DOHH2 (cell line): ENCODE measurements at regions not wholly inside any gene's neighbourhood (a gene's known extent, or its start where the extent isn't known, plus 50 kb on each side); places are given as distances from the start of the nearest gene placed in this dataset.

Experiments used
- H3F3A ChIP-seq: fragments of 200-600 bp; sonication (generic), shearing (Covaris generic); 2 replicates; pipeline ENCODE4 v1.6.0; 2016; ENCODE audit warnings: antibody characterized with exemption, mild to moderate bottlenecking; ENCODE audit not compliant: control insufficient read depth, insufficient read depth
- H3K27ac ChIP-seq: fragments of 200-600 bp; sonication (generic); 2 replicates; pipeline ENCODE4 v1.5.1; 2014; ENCODE audit warnings: low read depth, mild to moderate bottlenecking, low read length, moderate library complexity
- H3K27me3 ChIP-seq: fragments of 200-600 bp; sonication (generic); 2 replicates; pipeline ENCODE4 v1.6.1; 2014; ENCODE audit warnings: mild to moderate bottlenecking, low read length, mixed read lengths; ENCODE audit not compliant: control insufficient read depth
- H3K36me3 ChIP-seq: fragments of 200-600 bp; sonication (generic); 2 replicates; pipeline ENCODE4 v1.6.1; 2014; ENCODE audit warnings: mild to moderate bottlenecking, low read length, moderate library complexity, mixed read lengths; ENCODE audit not compliant: control insufficient read depth
- H3K4me1 ChIP-seq: fragments of 200-600 bp; sonication (generic); 2 replicates; pipeline ENCODE4 v1.6.1; 2014; ENCODE audit warnings: mild to moderate bottlenecking, low read length, mixed read lengths; ENCODE audit not compliant: control insufficient read depth
- H3K4me2 ChIP-seq: fragments of 200-600 bp; sonication (generic); 2 replicates; pipeline ENCODE4 v1.6.0; 2014; ENCODE audit warnings: mild to moderate bottlenecking, low read length, moderate library complexity
- H3K4me3 ChIP-seq: fragments of 200-600 bp; sonication (generic); 2 replicates; pipeline ENCODE4 v1.5.1; 2014; ENCODE audit warnings: mild to moderate bottlenecking, low read length, mixed read lengths
- H3K79me2 ChIP-seq: fragments of 200-600 bp; sonication (generic); 2 replicates; pipeline ENCODE4 v1.6.1; 2014; ENCODE audit warnings: mild to moderate bottlenecking, low read length, mixed read lengths; ENCODE audit not compliant: control insufficient read depth
- H3K9me2 ChIP-seq: fragments of 200-600 bp; sonication (generic); replicated peaks from 2 replicates; pipeline ENCODE4 v1.6.1; 2014; ENCODE audit warnings: mild to moderate bottlenecking, low read length, mixed read lengths; ENCODE audit not compliant: control insufficient read depth
- H3K9me3 ChIP-seq: fragments of 200-600 bp; sonication (generic); 2 replicates; pipeline ENCODE4 v1.6.1; 2014; ENCODE audit warnings: antibody characterized with exemption, low read length, mixed read lengths; ENCODE audit not compliant: control insufficient read depth, insufficient read depth
- H4K20me1 ChIP-seq: fragments of 200-600 bp; sonication (generic); 2 replicates; pipeline ENCODE4 v1.6.0; 2014; ENCODE audit warnings: low read depth, mild to moderate bottlenecking, antibody characterized with exemption, low read length, moderate library complexity; ENCODE audit not compliant: control insufficient read depth, insufficient read depth
- CTCF ChIP-seq: fragments of 200-600 bp; sonication (generic); IDR thresholded peaks from one replicate; pipeline ENCODE4 v1.5.1; 2014; ENCODE audit warnings: antibody characterized with exemption, mild to moderate bottlenecking, low read depth, low read length; ENCODE audit not compliant: poor library complexity, severe bottlenecking
- EZH2phosphoT487 ChIP-seq: fragments of 200-600 bp; sonication (generic); IDR thresholded peaks from 2 replicates; pipeline ENCODE4 v1.6.1; 2017; ENCODE audit warnings: borderline replicate concordance, mild to moderate bottlenecking, antibody characterized with exemption, low read length, moderate library complexity, mixed read lengths

- Histone ChIP-seq H3K4me3 (no peak overlapping the region), H3K4me2 (no peak overlapping the region), H3K4me1 (no peaks in the 10 kb centered on the region), H4K20me1 (no peaks in the 10 kb centered on the region), H3K27me3 (no peaks in the 10 kb centered on the region), H3K9me3 (no peaks in the 10 kb centered on the region), H3K27ac (no peak overlapping the region), H3K9me2 (no peaks in the 10 kb centered on the region), H3F3A (no peaks in the 10 kb centered on the region), H3K36me3 (no peaks in the 10 kb centered on the region), H3K79me2 (no peaks in the 10 kb centered on the region)
- TF ChIP-seq EZH2phosphoT487 (no peak), CTCF (no peak)
These were observed 145.2 kb upstream of the SFRP2 start for GRCh38 chr4:153933915-153934687.

GRCh38 chr4:153931804-153932203 lies 142.9 kb upstream of the SFRP2 start:
- Histone ChIP-seq H3K27me3 (peaks cover under 1% of the 10 kb centered on the region; the same call in 1 of the 2 replicates), H3K4me2 (no peak overlapping the region), H3F3A (no peaks in the 10 kb centered on the region), H3K4me3 (no peak overlapping the region), H3K36me3 (no peaks in the 10 kb centered on the region), H3K79me2 (no peaks in the 10 kb centered on the region), H3K4me1 (no peaks in the 10 kb centered on the region), H3K27ac (no peak overlapping the region), H3K9me3 (no peaks in the 10 kb centered on the region), H3K9me2 (no peaks in the 10 kb centered on the region), H4K20me1 (no peaks in the 10 kb centered on the region)
- no peak for TF ChIP-seq CTCF
- no peak for TF ChIP-seq EZH2phosphoT487

DNA sequence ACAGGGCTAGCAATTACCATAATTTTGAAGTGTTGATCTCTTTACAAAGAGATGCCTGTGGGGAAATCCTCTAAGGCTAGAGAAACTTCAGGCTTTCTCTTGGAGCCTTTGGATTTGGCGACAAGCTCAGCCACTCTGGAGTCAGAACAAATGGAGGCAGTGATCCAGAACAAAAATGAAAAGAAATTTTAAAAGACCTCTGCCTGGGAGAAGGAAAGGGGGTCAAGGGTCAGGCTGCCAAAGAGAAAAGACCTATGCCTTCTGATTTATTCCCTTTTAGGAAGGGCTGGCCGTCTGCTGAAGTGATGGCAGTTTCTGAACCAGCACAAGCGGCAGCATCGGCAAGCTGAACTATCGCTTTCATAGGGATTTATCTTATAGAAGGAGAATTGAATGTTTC lies 140.8 kb upstream of the SFRP2 start:
- no peak overlapping the region for H3K4me3 ChIP-seq
- H3K27ac ChIP-seq = no peak overlapping the region
- H3K9me3 ChIP-seq = no peaks in the 10 kb centered on the region
- no peaks in the 10 kb centered on the region for H3K4me1 ChIP-seq
- H3F3A ChIP-seq = no peaks in the 10 kb centered on the region
- H3K79me2 ChIP-seq = no peaks in the 10 kb centered on the region
- no peak overlapping the region for H3K4me2 ChIP-seq
- H3K27me3 ChIP-seq = peaks cover 4% of the 10 kb centered on the region; the same call in 1 of the 2 replicates
- H3K36me3 ChIP-seq = no peaks in the 10 kb centered on the region
- H3K9me2 ChIP-seq = no peaks in the 10 kb centered on the region
- TF ChIP-seq EZH2phosphoT487 (no peak), CTCF (no peak)
- no peaks in the 10 kb centered on the region for H4K20me1 ChIP-seq
